ENCODE measurements at regions not wholly inside any gene's neighbourhood (a gene's known extent, or its start where the extent isn't known, plus 50 kb on each side); places are given as distances from the start of the nearest gene placed in this dataset.

- DNase-seq (ENCODE audit: low read depth) = no peak
Observed at GRCh38 chr12:124504273-124505000, 63.0 kb downstream of the NCOR2 start.

- DNase-seq (ENCODE audit: low read depth) = no peak
Observed at GRCh38 chr12:124503305-124503704, 64.1 kb downstream of the NCOR2 start.

GRCh38 chr12:124502379-124502778 is 65.0 kb downstream of the NCOR2 start:
- DNase-seq (ENCODE audit: low read depth) = no peak

- no peak for DNase-seq (ENCODE audit: low read depth)
Observed at GRCh38 chr12:124501827-124502226, 65.6 kb downstream of the NCOR2 start.

- DNase-seq (ENCODE audit: low read depth) = no peak
Observed at GRCh38 chr12:124501112-124501561, 66.3 kb downstream of the NCOR2 start.

- DNase-seq (ENCODE audit: low read depth) = no peak
Observed at GRCh38 chr12:124499898-124500244, 67.5 kb downstream of the NCOR2 start.

- DNase-seq (ENCODE audit: low read depth) = no peak
Observed at GRCh38 chr12:124499190-124499753, 68.1 kb downstream of the NCOR2 start.

- DNase-seq (ENCODE audit: low read depth) = no peak
Observed at GRCh38 chr12:124498275-124499189, 68.9 kb downstream of the NCOR2 start.

GRCh38 chr12:124497658-124498057 is 69.8 kb downstream of the NCOR2 start:
- DNase-seq (ENCODE audit: low read depth) = no peak

GRCh38 chr12:124497039-124497438 is 70.4 kb downstream of the NCOR2 start:
- no peak for DNase-seq (ENCODE audit: low read depth)

- no peak for DNase-seq (ENCODE audit: low read depth)
Observed at GRCh38 chr12:124496584-124496983, 70.8 kb downstream of the NCOR2 start.

GRCh38 chr12:124495194-124495983 is 72.0 kb downstream of the NCOR2 start:
- no peak for DNase-seq (ENCODE audit: low read depth)

GRCh38 chr12:124494751-124495129 is 72.7 kb downstream of the NCOR2 start:
- no peak for DNase-seq (ENCODE audit: low read depth)

GRCh38 chr12:124493809-124494750 is 73.3 kb downstream of the NCOR2 start:
- no peak for DNase-seq (ENCODE audit: low read depth)

- no peak for DNase-seq (ENCODE audit: low read depth)
Observed at GRCh38 chr12:124492879-124493808, 74.3 kb downstream of the NCOR2 start.

- DNase-seq (ENCODE audit: low read depth) = no peak
Observed at GRCh38 chr12:124491856-124492420, 75.5 kb downstream of the NCOR2 start.

GRCh38 chr12:124491310-124491709 is 76.1 kb downstream of the NCOR2 start:
- no peak for DNase-seq (ENCODE audit: low read depth)

GRCh38 chr12:124490584-124491305 is 76.7 kb downstream of the NCOR2 start:
- DNase-seq (ENCODE audit: low read depth) = no peak
